ENCODE measurements at regions not wholly inside any gene's neighbourhood (a gene's known extent, or its start where the extent isn't known, plus 50 kb on each side); places are given as distances from the start of the nearest gene placed in this dataset.

DNA sequence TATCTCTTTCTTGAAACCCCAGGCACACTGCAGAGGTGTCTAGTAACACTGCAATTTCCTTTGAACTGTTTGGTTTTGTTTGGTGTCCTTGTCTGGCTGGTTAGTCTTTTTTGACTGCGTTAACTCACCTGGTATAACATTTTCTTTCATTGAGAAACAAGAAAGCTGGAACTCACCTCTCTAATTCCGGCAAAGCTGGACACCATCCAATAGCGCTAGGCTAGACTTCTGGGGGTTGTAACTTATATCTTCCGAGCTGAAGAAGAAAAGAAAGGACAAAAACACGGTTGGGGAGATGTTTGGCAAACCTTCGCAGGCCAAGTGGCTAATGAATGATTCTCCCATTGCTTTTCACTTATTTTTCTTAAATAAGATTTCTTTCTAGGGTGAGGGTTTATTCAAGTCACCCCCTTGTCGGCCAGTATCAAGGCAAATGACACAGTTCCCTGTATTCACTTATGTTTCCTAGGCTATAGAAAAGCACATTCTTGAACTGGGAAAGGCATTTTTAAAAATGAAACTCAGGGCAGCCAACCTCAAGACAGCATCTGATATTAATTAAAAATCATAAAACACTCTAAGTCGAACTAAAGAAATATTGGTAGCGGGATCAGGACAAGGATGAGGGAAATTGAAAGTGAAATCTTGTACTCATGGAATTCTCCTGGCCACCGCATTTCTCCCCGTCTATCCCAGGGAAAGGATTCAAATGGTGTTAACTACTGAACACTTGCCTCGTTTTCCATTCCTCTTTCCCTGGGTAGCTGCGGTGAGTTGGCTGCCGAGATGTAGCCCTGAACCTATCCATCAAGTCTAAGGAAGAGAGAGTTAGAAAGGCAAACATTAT is 95.9 kb upstream of the ZFHX3 start:
- H3K27me3 ChIP-seq = no peaks in the 10 kb centered on the region
- H3K36me3 ChIP-seq = no peaks in the 10 kb centered on the region
- H3K4me1 ChIP-seq = peaks cover 0 to 4% (median 2%) of the 10 kb centered on the region in 4 donors
- no peaks in the 10 kb centered on the region for H3K9me3 ChIP-seq
- TF ChIP-seq POLR2AphosphoS5 (IDR thresholded peaks at IDR 0.05) (no peak), EP300 (IDR thresholded peaks at IDR 0.05) (no peak), POLR2A (IDR thresholded peaks at IDR 0.05) (no peak)
- TF ChIP-seq, protein P1, sequence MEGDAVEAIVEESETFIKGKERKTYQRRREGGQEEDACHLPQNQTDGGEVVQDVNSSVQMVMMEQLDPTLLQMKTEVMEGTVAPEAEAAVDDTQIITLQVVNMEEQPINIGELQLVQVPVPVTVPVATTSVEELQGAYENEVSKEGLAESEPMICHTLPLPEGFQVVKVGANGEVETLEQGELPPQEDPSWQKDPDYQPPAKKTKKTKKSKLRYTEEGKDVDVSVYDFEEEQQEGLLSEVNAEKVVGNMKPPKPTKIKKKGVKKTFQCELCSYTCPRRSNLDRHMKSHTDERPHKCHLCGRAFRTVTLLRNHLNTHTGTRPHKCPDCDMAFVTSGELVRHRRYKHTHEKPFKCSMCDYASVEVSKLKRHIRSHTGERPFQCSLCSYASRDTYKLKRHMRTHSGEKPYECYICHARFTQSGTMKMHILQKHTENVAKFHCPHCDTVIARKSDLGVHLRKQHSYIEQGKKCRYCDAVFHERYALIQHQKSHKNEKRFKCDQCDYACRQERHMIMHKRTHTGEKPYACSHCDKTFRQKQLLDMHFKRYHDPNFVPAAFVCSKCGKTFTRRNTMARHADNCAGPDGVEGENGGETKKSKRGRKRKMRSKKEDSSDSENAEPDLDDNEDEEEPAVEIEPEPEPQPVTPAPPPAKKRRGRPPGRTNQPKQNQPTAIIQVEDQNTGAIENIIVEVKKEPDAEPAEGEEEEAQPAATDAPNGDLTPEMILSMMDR (IDR thresholded peaks at IDR 0.05) = no peak
- no peak for DNase-seq
- WGBS, 2 donors = 40 to 44% methylated on average over 14 of the region's 14 CpGs
- peak overlapping the region; percentile 9 to 69 (median 45) for H3K27ac ChIP-seq
- peak overlapping the region in 3 of 4 donors; percentile 6 to 41 (median 38) for H3K4me3 ChIP-seq
- ATAC-seq (ENCODE audit: low FRiP score in 2 of 2) = peak in 1 of 2 donors; percentile 34

DNA sequence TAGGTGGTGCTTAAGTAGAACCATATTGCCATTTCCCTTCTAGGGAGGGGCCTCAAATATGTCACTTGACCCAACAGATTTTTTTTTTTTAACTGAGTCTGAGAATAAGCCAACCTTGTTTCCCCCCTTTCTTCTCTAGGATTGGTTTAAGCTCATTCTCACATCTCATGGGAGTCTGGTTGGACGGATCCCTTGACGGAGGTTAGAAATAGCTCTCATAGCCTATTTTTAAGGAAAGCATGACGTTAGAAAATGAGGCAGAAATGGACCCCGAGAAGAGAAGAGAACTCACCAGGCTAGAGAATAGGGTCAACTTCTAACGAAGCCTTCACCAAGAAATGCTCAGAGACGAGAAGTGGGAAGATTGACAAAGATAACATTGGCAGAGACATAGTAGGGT is 95.1 kb upstream of the ZFHX3 start:
- Histone ChIP-seq H3K9me3 (no peaks in the 10 kb centered on the region), H3K27me3 (no peaks in the 10 kb centered on the region), H3K36me3 (no peaks in the 10 kb centered on the region), H3K4me1 (peaks cover 0 to 4% (median 2%) of the 10 kb centered on the region in 4 donors), H3K27ac (no peak overlapping the region), H3K4me3 (no peak overlapping the region)
- TF ChIP-seq, protein P1 (IDR thresholded peaks at IDR 0.05) = no peak
- TF ChIP-seq EP300 (IDR thresholded peaks at IDR 0.05) (no peak), POLR2AphosphoS5 (IDR thresholded peaks at IDR 0.05) (no peak), POLR2A (IDR thresholded peaks at IDR 0.05) (no peak)
- ATAC-seq (ENCODE audit: low FRiP score in 2 of 2) (no peak), DNase-seq (no peak)
- WGBS, 2 donors = 76 to 78% methylated on average over 6 of the region's 6 CpGs

DNA sequence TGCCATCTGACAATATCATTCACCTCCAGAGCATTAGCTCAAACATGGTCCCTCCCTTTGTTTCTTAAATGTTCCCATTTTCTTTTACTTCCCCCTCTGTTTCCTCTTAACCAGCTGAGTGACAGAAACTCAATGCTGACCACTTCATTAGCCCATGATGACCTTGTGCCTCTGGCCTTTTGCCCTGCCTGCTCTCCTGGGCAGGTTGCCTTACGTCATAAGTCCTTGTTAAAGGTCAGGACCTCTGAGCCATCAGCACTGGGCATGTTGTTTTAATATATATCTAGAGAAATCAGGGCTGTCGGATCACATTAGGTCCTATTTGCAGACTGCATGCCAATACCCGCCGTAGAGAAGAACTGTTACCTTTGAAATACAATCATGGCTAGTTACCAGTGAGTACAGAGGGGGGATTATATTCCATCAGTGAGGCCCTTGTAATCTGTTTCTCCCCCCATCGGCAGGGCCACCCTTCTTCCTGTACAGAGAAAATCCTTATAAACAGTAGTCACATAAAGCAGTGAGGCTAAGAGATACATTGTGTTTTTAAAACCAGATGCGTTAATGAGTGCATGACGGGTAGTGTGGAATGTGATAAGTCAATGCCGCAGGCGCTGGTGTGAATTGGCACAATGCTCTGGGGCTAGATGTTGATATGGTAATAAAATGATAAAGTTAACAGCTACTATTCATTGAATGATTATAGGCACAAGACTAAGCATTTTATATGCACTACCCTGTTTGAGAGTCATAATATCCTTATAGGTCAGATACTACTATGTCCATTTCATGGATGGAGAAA is 94.3 kb upstream of the ZFHX3 start:
- TF ChIP-seq, protein P1 (IDR thresholded peaks at IDR 0.05) = no peak
- TF ChIP-seq POLR2A (IDR thresholded peaks at IDR 0.05) (no peak), EP300 (IDR thresholded peaks at IDR 0.05) (no peak), POLR2AphosphoS5 (IDR thresholded peaks at IDR 0.05) (no peak)
- no peak for DNase-seq

DNA sequence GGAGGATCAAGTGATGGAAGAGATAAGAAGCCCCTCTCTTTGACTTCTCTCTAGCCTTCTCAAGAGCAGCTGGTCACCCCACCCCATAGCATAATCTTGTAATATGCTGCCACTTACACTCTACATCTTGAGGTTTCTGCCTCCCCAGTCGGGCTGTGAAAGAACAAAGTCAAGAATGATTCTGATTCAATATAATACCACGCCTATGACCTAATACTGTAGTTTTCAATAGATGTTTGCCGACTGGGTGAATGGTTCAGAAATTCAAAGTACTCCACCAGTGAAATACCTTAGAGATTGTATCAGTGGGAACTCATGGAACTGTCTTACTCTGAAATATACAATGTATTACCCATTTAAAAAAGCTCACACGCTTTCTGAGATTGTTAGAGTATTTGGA is 93.0 kb upstream of the ZFHX3 start:
- 83 to 85% methylated on average over 4 of the region's 4 CpGs for WGBS, 2 donors
- ATAC-seq (ENCODE audit: low FRiP score in 2 of 2) (peak in 1 of 2 donors; percentile 68), DNase-seq (no peak)
- no peaks in the 10 kb centered on the region for H3K27me3 ChIP-seq
- H3K9me3 ChIP-seq = no peaks in the 10 kb centered on the region
- peaks cover 0 to 4% (median 2%) of the 10 kb centered on the region in 4 donors for H3K4me1 ChIP-seq
- no peak overlapping the region for H3K4me3 ChIP-seq
- H3K27ac ChIP-seq = no peak overlapping the region
- TF ChIP-seq EP300 (IDR thresholded peaks at IDR 0.05) (no peak), POLR2AphosphoS5 (IDR thresholded peaks at IDR 0.05) (no peak), POLR2A (IDR thresholded peaks at IDR 0.05) (no peak)
- TF ChIP-seq, protein P1 (IDR thresholded peaks at IDR 0.05) = no peak
- no peaks in the 10 kb centered on the region for H3K36me3 ChIP-seq

More for the DNA sequence above, 94.3 kb upstream of the ZFHX3 start:
- Histone ChIP-seq H3K27me3 (no peaks in the 10 kb centered on the region), H3K36me3 (no peaks in the 10 kb centered on the region), H3K9me3 (no peaks in the 10 kb centered on the region), H3K4me1 (peaks cover 0 to 4% (median 2%) of the 10 kb centered on the region in 4 donors), H3K4me3 (no peak overlapping the region), H3K27ac (no peak overlapping the region)
- 77 to 80% methylated on average over 8 to 9 of the region's 9 CpGs for WGBS, 2 donors
- no peak for ATAC-seq (ENCODE audit: low FRiP score in 2 of 2)

Data from upper lobe of left lung (tissue), 6 donors.